SK-N-SH (cell line): ENCODE measurements at regions not wholly inside any gene's neighbourhood (a gene's known extent, or its start where the extent isn't known, plus 50 kb on each side); places are given as distances from the start of the nearest gene placed in this dataset.

Source experiments
- CTCF ChIA-PET: fragments of 300-600, 350-600 bp; formaldehyde crosslinking; extraction: SDS; loops from one replicate; lab custom pipeline; 2021; lab: Yijun Ruan, JAX
- POLR2A ChIA-PET: fragments of 350-600 bp; sonication (Branson Sonifier 250); formaldehyde crosslinking; extraction: SDS; loops from one replicate; lab custom pipeline; 2020; ENCODE audit warnings: antibody characterized with exemption, inconsistent platforms; lab: Yijun Ruan, JAX
- DNase-seq: peaks from one replicate; pipeline ENCODE4 v3.0.0; 2012
- H2AFZ ChIP-seq: fragments of 200-600 bp; sonication (generic); 2 replicates; pipeline ENCODE4 v1.8.1; 2016; ENCODE audit warnings: antibody characterized with exemption, mild to moderate bottlenecking, low read depth
- H3F3A ChIP-seq: fragments of 200-600 bp; sonication (generic); replicated peaks from 2 replicates; pipeline ENCODE3; 2016; ENCODE audit warnings: antibody characterized with exemption, mild to moderate bottlenecking; ENCODE audit not compliant: insufficient read depth
- H3K27ac ChIP-seq, 2 experiments: fragments of 200-500 bp in 1 of 2; fragments of 200-600 bp in 1 of 2; sonication (Bioruptor generic) in 1 of 2; sonication (generic), shearing (Covaris generic) in 1 of 2; 2 replicates each; pipeline versions ENCODE4 v1.5.1 to v1.6.1; 2014 to 2016; ENCODE audit warnings: low read depth in 2 of 2, inconsistent platforms in 1 of 2, low read length in 1 of 2, mild to moderate bottlenecking in 1 of 2, mixed read lengths in 1 of 2
- H3K27me3 ChIP-seq: fragments of 200-600 bp; sonication (generic), shearing (Covaris generic); 2 replicates; pipeline ENCODE4 v1.6.1; 2016; ENCODE audit warnings: mixed run types; ENCODE audit not compliant: insufficient read depth
- H3K36me3 ChIP-seq, 2 experiments: fragments of 200-500 bp in 1 of 2; fragments of 200-600 bp in 1 of 2; sonication (Bioruptor generic) in 1 of 2; sonication (generic) in 1 of 2; replicated peaks in 1 of 2; 2 replicates each; pipeline versions ENCODE3 to v1.5.1; 2014 to 2016; ENCODE audit warnings: low read length in 1 of 2, mild to moderate bottlenecking in 1 of 2; ENCODE audit not compliant: insufficient read depth in 2 of 2, control insufficient read depth in 1 of 2
- H3K4me1 ChIP-seq, 2 experiments: fragments of 200-500 bp in 1 of 2; fragments of 200-600 bp in 1 of 2; sonication (Bioruptor generic) in 1 of 2; sonication (generic), shearing (Covaris generic) in 1 of 2; 2 replicates each; pipeline versions ENCODE4 v1.5.1 to v1.6.1; 2014 to 2016; ENCODE audit warnings: low read depth in 1 of 2, low read length in 1 of 2, mixed run types in 1 of 2; ENCODE audit not compliant: insufficient read depth in 2 of 2, control insufficient read depth in 1 of 2
- H3K4me2 ChIP-seq: fragments of 200-600 bp; sonication (generic), shearing (Covaris generic); 2 replicates; pipeline ENCODE4 v1.6.1; 2017; ENCODE audit warnings: mixed run types
- H3K4me3 ChIP-seq, 2 experiments: fragments of 200-500 bp in 1 of 2; fragments of 200-600 bp in 1 of 2; sonication (Bioruptor generic) in 1 of 2; sonication (generic), shearing (Covaris generic) in 1 of 2; 2 replicates each; pipeline versions ENCODE4 v1.5.1 to v1.8.1; 2014 to 2016; ENCODE audit warnings: low read depth in 2 of 2, inconsistent platforms in 1 of 2, low read length in 1 of 2, mild to moderate bottlenecking in 1 of 2, mixed read lengths in 1 of 2, moderate library complexity in 1 of 2
- H3K79me2 ChIP-seq: fragments of 200-600 bp; sonication (generic); 2 replicates; pipeline ENCODE4 v1.8.1; 2017; ENCODE audit warnings: mild to moderate bottlenecking; ENCODE audit not compliant: insufficient read depth
- H3K9ac ChIP-seq: fragments of 200-600 bp; sonication (generic); 2 replicates; pipeline ENCODE4 v1.6.1; 2017; ENCODE audit warnings: mixed run types
- H3K9me2 ChIP-seq: fragments of 200-600 bp; sonication (generic); 2 replicates; pipeline ENCODE4 v1.6.1; 2017; ENCODE audit warnings: mixed run types
- H3K9me3 ChIP-seq: fragments of 200-600 bp; sonication (generic); 2 replicates; pipeline ENCODE4 v1.6.1; 2017; ENCODE audit warnings: mixed run types, mild to moderate bottlenecking, moderate library complexity
- H4K20me1 ChIP-seq: fragments of 200-600 bp; sonication (generic); 2 replicates; pipeline ENCODE4 v1.6.1; 2017; ENCODE audit warnings: mild to moderate bottlenecking, mixed run types; ENCODE audit not compliant: insufficient read depth
- ELF1 ChIP-seq: IDR thresholded peaks from 2 replicates; pipeline ENCODE4 v1.4.0; 2012
- EZH2phosphoT487 ChIP-seq: fragments of 200-600 bp; sonication (generic); IDR thresholded peaks from 2 replicates; pipeline ENCODE4 v1.6.1; 2017; ENCODE audit warnings: low read depth, mixed run types, mild to moderate bottlenecking, antibody characterized with exemption, moderate library complexity, borderline replicate concordance
- FOXJ3 ChIP-seq: sonication (generic); formaldehyde crosslinking; IDR thresholded peaks from 2 replicates; pipeline ENCODE4 v1.5.1; 2020; ENCODE audit warnings: mild to moderate bottlenecking, missing genetic modification reagents
- IRF3 ChIP-seq: fragments of 150-350 bp; IDR thresholded peaks from 2 replicates; pipeline ENCODE4 v1.6.1; 2016; ENCODE audit warnings: mild to moderate bottlenecking, low read depth, low read length
- MAX ChIP-seq: IDR thresholded peaks from 2 replicates; pipeline ENCODE4 v1.4.0; 2012; ENCODE audit warnings: low read depth
- MXI1 ChIP-seq: IDR thresholded peaks from 2 replicates; pipeline ENCODE4 v1.6.1; 2012; ENCODE audit warnings: mild to moderate bottlenecking, low read depth, low read length, improper control_type of control experiment
- PBX3 ChIP-seq: IDR thresholded peaks from 2 replicates; pipeline ENCODE4; 2012
- RCOR1 ChIP-seq: fragments of 150-350 bp; IDR thresholded peaks from 2 replicates; pipeline ENCODE4 v1.6.1; 2017; ENCODE audit warnings: antibody characterized with exemption, low read length
- RFX5 ChIP-seq: IDR thresholded peaks from 2 replicates; pipeline ENCODE4 v1.6.1; 2012; ENCODE audit warnings: mild to moderate bottlenecking, improper control_type of control experiment, low read length
- RXRA ChIP-seq: IDR thresholded peaks from 2 replicates; pipeline ENCODE4 v1.4.0; 2012; ENCODE audit warnings: low read depth, mild to moderate bottlenecking, borderline replicate concordance
- SMC3 ChIP-seq: IDR thresholded peaks from 2 replicates; pipeline ENCODE4 v1.6.1; 2012; ENCODE audit warnings: low read depth, low read length, improper control_type of control experiment
- WGBS: methylation state at CpG from one replicate; pipeline ENCODE4 v1.1.6; 2017; ENCODE audit warnings: low lambda C conversion rate; 5-methylcytosine and 5-hydroxymethylcytosine counted together

GRCh38 chr5:6090838-6091237 lies 287.5 kb downstream of the MED10 start:
- Histone ChIP-seq H3F3A (no peaks in the 10 kb centered on the region), H4K20me1 (no peaks in the 10 kb centered on the region), H3K4me1 (no peaks in the 10 kb centered on the region; a peak in 1 of 4 replicates), H3K27me3 (no peaks in the 10 kb centered on the region), H3K27ac (no peak overlapping the region), H3K9me2 (no peaks in the 10 kb centered on the region), H2AFZ (no peak overlapping the region), H3K9ac (no peak overlapping the region), H3K4me2 (no peak overlapping the region), H3K9me3 (no peaks in the 10 kb centered on the region), H3K4me3 (no peak overlapping the region), H3K36me3 (no peaks in the 10 kb centered on the region), H3K79me2 (no peaks in the 10 kb centered on the region)
- DNase-seq = no peak
- no peak for TF ChIP-seq FOXJ3 (CRISPR knock-in tag)
- TF ChIP-seq EZH2phosphoT487 = no peak
- WGBS = 25% methylated on average over 1 of the region's 1 CpG
- CTCF ChIA-PET = no interaction called here
- POLR2A ChIA-PET = no interaction called here

GRCh38 chr5:6090079-6090654 lies 288.2 kb downstream of the MED10 start:
- H3K79me2 ChIP-seq = no peaks in the 10 kb centered on the region
- H3K9me3 ChIP-seq = no peaks in the 10 kb centered on the region
- no peak overlapping the region for H3K9ac ChIP-seq
- whole genome bisulfite sequencing = 39% methylated on average over 6 of the region's 6 CpGs
- H3K4me3 ChIP-seq = no peak overlapping the region
- TF ChIP-seq MXI1 (no peak), PBX3 (no peak), RCOR1 (no peak), EZH2phosphoT487 (no peak), SMC3 (no peak), IRF3 (no peak), RXRA (no peak), FOXJ3 (CRISPR knock-in tag) (no peak), ELF1 (no peak), RFX5 (no peak), MAX (no peak)
- no peaks in the 10 kb centered on the region for H3K36me3 ChIP-seq
- no peaks in the 10 kb centered on the region for H4K20me1 ChIP-seq
- no peaks in the 10 kb centered on the region for H3K9me2 ChIP-seq
- POLR2A ChIA-PET = no interaction called here
- no peaks in the 10 kb centered on the region for H3F3A ChIP-seq
- no peak overlapping the region for H3K4me2 ChIP-seq
- no peaks in the 10 kb centered on the region for H3K4me1 ChIP-seq
- H2AFZ ChIP-seq = no peak overlapping the region
- no peaks in the 10 kb centered on the region for H3K27me3 ChIP-seq
- H3K27ac ChIP-seq = no peak overlapping the region
- CTCF ChIA-PET = no interaction called here
- no peak for DNase-seq
